HG02623 (cell line): ENCODE measurements at regions not wholly inside any gene's neighbourhood (a gene's known extent, or its start where the extent isn't known, plus 50 kb on each side); places are given as distances from the start of the nearest gene placed in this dataset.

Experiments
- ATAC-seq: cut with Tn5 transposase; IDR thresholded peaks from one replicate; pipeline ENCODE4 v1.9.1; 2021; ENCODE audit warnings: moderate library complexity; ENCODE audit not compliant: unreplicated experiment

GRCh38 chr18:11237484-11237883, 88.1 kb upstream of the PIEZO2 start:
- no peak for ATAC-seq

GRCh38 chr18:11237066-11237465, 87.7 kb upstream of the PIEZO2 start:
- no peak for ATAC-seq

GRCh38 chr18:11224153-11224552, 74.8 kb upstream of the PIEZO2 start:
- no peak for ATAC-seq

- no peak for ATAC-seq
These were observed 70.2 kb upstream of the PIEZO2 start for GRCh38 chr18:11219571-11219970.

- no peak for ATAC-seq
These were observed 65.8 kb upstream of the PIEZO2 start for GRCh38 chr18:11215216-11215615.

- ATAC-seq = no peak
These were observed 54.7 kb upstream of the PIEZO2 start for GRCh38 chr18:11204020-11204419.

- ATAC-seq = no peak
These were observed 50.1 kb upstream of the PIEZO2 start for GRCh38 chr18:11199477-11199876.
